ENCODE measurements at regions not wholly inside any gene's neighbourhood (a gene's known extent, or its start where the extent isn't known, plus 50 kb on each side); places are given as distances from the start of the nearest gene placed in this dataset.

DNA sequence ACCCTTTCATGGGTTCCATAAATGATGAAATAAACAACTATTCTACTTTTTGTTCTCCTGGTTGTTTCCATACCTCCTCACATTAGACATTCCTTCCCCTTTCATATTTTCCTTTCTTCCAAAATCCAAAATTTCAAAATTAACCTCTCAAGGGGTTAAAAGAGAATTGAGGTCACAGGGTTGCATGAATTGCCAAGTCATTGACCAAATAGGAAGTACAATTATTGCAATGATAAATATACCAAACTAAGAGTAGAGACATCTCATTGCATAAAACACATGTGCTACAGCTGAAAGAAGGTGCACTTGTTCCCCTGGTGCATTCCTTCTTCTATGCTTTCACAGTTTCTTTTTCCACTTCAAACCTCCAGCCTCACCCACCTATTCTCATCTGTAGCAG lies 136.1 kb downstream of the KCTD12 start:
- DNase-seq (ENCODE audit: low read depth), result no peak

DNA sequence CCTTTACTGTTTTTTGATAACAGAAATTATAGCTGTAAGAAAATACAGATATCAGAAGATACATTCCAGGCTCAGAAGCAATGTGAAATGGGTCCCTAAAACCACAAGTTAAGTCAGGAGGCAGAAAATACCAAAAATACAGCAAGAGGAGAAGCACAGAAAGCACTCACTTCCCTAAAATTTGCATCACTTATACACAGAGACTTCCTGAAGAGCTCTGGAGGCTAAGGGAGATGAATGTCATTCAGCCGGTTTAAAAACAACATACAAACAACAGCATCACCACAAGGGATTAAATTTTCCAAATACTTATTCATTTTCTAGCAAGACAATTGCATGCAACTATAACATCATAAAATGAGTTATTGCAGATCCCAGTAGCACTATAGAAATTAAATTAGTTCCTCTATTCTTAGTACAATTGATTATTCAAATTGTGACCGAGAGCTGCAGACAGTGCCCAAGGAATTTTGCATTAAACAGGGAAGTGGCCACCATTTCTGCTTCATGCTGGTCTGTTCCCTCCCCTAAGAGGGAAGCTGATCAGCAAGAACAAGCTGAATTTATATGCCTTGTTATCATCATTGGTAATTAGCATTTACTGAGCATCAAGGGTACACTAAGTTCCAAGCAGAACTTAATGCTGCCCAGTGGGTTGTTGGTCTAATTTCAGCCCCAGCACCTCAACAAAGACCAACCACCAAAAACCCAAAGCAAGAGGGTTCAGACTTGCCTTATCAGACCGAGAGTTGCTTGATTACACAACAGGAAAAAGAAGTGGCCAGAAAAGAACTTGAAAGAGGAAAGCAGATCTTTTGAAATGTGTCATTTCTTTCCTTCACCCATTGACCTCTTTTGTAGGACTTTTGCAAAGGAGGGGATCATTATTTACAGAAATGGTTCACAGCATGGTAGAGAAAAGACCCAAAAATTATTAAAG lies 140.7 kb downstream of the KCTD12 start:
- DNase-seq (ENCODE audit: low read depth), result no peak

DNA sequence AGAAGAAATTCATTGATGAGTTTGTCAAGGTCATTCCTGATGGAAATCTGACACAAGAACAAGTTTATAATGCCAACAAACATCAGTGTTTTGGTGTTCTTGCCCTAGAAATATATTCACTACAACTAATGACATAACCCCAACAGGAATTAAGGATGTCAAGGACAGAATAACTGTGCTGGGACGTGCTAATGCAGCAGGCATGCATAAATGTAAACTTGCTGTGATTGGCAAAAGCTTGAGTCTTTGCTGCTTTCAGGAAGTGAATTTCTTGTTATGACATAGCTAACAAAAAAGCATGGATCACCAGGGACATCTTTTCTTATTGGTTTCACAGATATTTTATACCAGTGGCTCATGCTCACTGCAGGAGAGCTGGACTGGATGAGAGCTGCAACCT lies 144.6 kb downstream of the KCTD12 start:
- no peak for DNase-seq (ENCODE audit: low read depth)

DNA sequence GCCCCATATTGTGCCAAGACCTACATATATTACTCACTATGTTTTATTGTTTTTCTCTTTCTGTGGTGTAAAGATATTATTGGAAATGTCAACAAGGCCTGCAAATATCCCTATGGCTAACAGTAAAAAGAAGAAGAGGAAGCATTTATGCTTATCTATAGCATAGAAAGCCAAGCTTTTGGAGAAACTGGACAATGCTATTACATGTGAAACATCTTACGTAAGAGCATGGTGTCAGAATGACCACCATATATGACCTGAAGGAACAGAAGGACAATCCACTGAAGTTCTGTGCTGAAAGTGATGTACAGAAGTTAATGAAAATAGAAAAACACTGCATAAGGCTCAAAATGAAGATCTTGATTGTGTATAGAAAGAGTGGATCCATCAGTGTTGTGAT lies 145.2 kb downstream of the KCTD12 start:
- DNase-seq (ENCODE audit: low read depth), result no peak

DNA sequence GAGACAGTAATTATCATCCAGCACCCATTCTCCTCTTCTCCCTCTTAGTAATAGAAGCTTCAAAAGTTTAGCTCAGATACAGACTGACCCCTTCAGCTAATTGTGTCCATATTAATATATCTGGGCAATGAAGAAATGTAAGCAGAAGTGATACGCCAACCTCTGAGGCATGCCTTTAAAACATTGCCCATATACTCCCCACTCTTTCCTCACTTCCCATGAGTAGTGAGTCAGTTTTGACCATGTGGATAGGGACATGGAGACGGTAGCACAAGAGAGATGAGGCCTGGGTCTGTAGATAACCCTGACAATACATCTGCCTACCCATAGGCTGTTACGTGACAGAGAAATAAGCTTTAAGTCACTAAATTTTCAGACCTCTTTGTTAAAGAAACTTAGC lies 147.6 kb downstream of the KCTD12 start:
- no peak for DNase-seq (ENCODE audit: low read depth)

DNA sequence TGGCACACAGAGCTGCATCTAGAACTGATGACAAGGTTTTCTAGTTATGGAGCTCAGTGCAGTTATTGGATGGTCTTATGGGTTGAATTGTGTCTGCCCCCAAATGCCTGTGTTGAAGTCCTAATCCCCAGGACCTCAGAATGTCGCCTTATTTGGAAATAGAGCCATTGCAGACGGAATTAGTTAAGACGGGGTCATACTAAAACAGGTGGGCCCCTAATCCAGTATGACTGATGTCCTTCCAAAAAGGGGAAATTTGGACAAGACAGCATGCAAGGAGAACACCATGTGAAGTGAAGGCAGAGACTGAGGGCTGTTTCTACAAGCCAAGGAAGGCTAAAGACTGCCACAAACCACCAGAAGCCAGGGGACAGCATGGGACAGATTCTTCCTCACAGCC lies 148.7 kb downstream of the KCTD12 start:
- DNase-seq (ENCODE audit: low read depth), result no peak

DNA sequence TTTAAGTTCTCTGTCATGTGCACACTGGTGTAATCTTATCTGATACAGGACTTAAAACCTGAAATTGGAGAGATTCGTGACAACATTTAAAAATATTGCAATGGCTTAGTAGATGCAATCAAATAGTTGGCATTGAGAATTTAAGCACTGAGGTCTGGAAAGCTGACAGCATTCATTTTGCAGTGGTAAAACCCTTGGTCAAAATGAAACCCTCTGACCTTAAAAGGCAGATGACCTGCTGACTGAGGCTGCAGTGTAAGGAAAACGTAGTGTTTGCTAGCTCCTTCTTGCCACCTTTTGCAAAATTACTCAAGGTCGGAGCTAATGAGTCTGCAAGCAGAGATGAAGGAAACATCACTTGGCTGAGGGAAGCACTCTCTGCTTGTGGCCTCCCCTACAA lies 150.6 kb downstream of the KCTD12 start:
- DNase-seq (ENCODE audit: low read depth), result no peak

- DNase-seq (ENCODE audit: low read depth), result no peak
Observed at GRCh38 chr13:76733671-76734070, 152.5 kb downstream of the KCTD12 start.

DNA sequence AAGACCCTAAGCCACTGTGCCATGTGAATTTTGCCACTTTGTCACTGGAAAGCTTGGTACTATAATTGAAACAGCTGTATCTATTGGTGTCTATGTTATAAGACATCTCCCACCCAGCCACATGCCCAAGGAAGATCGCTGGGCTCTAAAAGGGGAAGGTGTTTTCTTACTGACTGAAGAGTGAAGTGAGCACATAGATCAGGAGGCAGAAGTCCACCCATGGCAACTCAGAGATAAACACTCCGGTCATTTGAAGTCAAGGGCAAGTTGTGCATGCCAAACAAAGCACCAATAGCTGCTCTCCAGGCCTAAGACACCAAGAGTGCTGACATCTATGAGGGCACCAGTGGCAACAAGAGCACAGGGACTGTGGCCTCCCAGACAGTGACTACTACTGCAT lies 153.8 kb downstream of the KCTD12 start:
- DNase-seq (ENCODE audit: low read depth), result no peak

DNA sequence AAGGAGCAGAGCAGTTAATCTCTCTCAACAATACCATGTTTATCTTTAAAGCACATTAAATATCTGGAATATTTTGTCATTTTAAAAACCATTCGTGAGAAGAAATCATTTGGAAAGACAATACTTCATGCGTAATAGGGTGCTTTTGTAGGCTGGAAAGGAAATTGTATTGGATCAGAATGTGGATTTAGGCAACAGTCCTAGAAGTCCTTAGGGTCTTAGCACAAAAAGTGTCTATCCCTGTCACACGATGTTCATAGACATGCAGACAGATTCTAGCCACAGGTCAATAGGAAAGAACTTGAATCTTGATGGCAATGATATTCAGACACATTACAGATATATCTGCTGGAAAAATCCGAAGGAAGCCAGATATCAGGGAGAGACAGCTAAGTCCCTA lies 156.0 kb downstream of the KCTD12 start:
- no peak for DNase-seq (ENCODE audit: low read depth)

GRCh38 chr13:76729691-76730090 lies 156.5 kb downstream of the KCTD12 start:
- DNase-seq (ENCODE audit: low read depth), result no peak

GRCh38 chr13:76725896-76726295 lies 160.3 kb downstream of the KCTD12 start:
- DNase-seq (ENCODE audit: low read depth), result no peak

- DNase-seq (ENCODE audit: low read depth), result no peak
Observed at GRCh38 chr13:76725211-76725610, 161.0 kb downstream of the KCTD12 start.

DNA sequence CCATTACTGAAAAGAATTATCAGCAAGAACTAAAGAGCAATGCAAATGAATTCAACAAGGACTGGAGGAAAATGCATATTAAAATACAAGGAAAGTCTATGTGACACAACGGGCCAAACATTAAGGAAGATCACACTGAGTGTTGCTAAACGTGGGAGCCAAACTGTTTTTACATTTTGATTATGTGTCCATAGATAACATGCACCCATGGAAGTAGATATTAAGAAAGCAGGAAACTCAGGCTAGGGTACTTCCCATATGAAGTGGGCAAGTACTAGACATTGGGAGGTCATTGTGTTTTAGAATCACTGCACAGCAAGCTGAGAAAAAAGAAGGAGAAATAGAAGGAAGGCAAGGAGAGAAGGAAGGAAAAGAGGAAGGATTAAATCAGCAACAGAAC lies 161.8 kb downstream of the KCTD12 start:
- DNase-seq (ENCODE audit: low read depth), result no peak

DNA sequence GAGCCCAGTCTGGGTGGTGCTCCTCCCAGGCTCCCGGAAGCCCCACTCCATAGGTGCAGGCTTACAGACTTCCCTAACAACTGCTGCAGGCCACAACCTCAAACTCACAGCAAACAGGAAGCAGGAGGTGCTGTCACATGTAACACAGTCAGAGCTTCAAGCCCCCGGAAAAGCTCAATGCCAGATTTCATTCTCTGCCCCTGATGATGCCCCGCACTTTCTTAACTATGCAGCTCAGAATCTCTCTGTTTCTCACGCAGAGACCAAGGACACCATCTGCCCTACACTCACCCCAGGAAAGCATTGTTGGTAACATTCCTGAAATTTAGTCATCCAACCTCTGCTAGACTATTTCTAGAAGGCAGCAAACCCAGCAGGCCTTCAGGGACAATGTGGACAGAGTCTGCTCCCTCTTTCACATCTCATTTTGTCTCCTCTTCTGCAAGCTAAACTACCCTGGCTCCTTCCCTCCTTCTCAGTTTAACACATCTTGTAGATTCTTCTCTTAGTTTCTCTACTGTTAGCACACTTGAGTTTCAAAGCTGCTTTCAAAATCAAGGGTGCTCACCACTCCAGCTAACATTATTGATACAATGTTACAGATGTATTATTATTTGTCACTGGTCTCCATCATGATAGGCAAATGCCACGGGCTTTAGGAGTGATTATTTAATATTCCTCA lies 162.5 kb downstream of the KCTD12 start:
- no peak for DNase-seq (ENCODE audit: low read depth)

DNA sequence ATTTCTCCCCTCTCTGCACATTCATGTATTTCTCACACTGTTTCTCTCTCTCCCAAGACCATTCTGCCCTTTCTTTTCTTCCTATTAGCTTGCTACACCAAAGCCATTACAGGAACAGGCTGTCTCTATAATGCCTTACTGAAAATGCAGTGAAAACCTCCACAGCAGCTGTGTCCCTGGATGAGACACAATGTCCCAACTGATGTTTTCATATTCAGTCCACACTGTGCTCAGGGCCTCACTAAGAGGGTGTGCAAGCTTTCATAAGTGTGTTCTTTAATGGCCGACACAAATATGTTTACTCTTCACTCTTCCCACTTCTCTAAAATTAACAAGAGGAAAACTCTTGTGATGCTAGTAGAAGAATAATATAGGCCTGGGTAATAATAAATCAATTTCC lies 163.4 kb downstream of the KCTD12 start:
- DNase-seq (ENCODE audit: low read depth), result no peak

DNA sequence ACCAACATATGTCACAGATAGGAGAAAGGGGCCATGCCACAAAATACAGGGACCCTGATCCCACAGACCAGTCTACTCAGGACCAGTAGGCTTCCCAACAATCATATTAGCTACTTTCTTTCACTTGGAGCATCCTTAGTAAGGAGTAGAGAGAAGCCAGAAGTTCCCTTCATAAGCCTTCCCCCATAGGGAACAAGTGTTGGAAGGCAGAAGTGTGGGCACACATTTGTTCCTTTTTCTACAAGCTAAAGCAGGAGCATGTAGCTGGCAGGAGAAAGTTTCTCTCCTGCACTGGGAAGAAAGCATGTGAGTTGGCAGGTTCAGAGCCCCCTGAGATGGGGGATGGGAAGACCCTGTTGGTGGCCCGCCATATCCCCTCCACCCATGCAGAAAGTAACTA lies 165.4 kb downstream of the KCTD12 start:
- DNase-seq (ENCODE audit: low read depth), result no peak

- no peak for DNase-seq (ENCODE audit: low read depth)
Observed at GRCh38 chr13:76720416-76720815, 165.8 kb downstream of the KCTD12 start.

DNA sequence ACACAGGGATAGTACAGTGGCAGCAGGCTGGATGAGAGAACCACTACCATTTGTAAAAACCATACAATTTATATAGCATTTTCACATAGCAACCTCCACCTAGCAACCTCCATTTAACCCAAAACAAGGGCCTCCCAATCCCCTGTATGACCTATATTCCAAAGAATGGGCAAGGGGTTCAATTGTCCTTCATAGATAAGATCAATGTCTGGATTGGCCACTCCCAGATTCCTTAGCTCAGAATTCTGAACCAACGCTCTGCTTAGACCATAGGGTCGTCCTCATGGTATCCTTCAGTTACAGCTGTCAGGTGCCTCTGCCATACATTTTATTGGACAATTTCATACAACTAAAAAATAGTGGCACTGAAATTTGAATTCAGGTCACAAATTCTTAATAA lies 166.2 kb downstream of the KCTD12 start:
- no peak for DNase-seq (ENCODE audit: low read depth)

- DNase-seq (ENCODE audit: low read depth), result no peak
Observed at GRCh38 chr13:76717092-76717491, 169.1 kb downstream of the KCTD12 start.

DNA sequence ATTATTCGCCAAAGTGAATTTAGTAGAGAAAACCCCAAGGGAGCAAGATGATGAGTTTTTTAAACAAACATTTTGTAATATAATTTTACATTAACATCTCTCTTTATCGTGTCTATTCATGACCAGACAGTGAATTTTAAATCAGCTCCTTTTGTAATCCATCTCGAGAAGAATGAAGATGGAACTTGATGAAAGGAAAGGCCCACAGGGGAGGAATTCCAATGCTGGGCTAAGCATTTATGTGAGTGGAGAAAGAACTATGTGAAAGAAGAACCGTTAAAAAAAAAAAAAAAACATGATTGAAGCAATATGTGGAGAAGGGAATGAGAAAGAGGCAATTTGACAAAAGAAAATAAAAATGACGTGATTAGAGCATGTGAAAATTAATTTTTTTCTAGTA lies 170.6 kb downstream of the KCTD12 start:
- no peak for DNase-seq (ENCODE audit: low read depth)

DNA sequence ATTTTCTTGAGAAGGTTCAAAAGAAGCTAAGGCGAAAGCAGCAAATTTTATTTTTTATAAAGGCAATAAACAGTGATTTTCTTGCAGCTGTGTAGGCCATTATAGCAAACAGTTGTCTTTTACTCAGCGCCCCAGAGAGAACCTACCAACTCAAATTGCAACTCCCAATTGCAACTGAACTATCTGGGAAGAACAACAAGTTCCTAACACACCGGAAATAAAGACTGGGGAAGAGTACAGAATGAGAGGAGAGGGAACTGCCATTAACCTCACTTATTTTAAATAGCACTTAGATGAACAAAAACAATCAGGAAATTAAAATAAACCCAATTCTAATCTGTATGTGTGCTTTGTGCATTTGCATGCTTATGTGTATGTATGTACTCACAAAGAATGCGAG lies 171.1 kb downstream of the KCTD12 start:
- no peak for DNase-seq (ENCODE audit: low read depth)

- no peak for DNase-seq (ENCODE audit: low read depth)
Observed at GRCh38 chr13:76713280-76713679, 172.9 kb downstream of the KCTD12 start.
